HG02852 (cell line): ENCODE measurements at regions not wholly inside any gene's neighbourhood (a gene's known extent, or its start where the extent isn't known, plus 50 kb on each side); places are given as distances from the start of the nearest gene placed in this dataset.
"Not testable (repeated sequence)": the region's sequence is repeated elsewhere in the genome, so short reads cannot be mapped to it uniquely, and the experiment has no call there.

Experiments
- ATAC-seq: cut with Tn5 transposase; IDR thresholded peaks from one replicate; pipeline ENCODE4 v1.9.1; 2021; ENCODE audit warnings: mild to moderate bottlenecking, moderate library complexity; ENCODE audit not compliant: unreplicated experiment

DNA sequence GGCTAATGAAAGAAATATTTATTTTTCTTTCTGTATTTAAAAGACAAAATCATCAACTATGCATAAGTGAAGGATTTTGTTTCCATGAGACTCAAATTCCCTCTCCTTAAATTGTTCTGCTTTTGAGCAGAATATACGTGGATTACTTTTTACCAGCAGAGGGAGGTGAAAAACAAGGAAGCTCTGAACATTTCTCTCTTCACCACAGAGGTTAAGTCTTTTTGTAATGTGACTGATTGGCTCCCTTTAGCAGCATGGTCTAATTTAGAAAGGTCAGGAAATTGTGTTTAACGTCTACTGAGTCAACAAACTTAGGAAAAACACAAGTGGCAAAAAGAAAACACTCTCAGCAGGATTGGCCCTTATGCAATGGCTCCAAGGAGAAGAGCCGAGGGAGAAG, 55.1 kb upstream of the F9 start:
- ATAC-seq = no peak

DNA sequence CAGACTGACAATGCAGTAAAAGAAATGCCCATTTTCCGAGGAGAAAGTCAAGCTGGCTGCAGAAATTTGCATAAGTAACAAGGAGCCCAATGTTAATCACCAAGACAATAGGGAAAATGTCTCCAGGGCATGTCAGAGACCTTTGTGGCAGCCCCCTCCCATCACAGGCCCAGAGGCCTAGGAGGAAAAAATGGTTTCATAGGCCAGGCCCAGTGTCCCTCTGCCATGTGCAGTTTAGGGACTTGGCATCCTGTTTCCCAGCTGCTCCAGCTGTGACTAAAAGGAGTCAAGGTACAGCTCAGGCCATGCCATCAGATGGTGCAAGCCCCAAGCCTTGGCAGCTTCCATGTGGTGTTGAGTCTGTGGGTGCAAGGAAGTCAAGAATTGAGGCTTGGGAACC, 68.6 kb upstream of the F9 start:
- ATAC-seq = not testable (repeated sequence)

GRCh38 chrX:139454743-139455142, 75.8 kb upstream of the F9 start:
- no peak for ATAC-seq

DNA sequence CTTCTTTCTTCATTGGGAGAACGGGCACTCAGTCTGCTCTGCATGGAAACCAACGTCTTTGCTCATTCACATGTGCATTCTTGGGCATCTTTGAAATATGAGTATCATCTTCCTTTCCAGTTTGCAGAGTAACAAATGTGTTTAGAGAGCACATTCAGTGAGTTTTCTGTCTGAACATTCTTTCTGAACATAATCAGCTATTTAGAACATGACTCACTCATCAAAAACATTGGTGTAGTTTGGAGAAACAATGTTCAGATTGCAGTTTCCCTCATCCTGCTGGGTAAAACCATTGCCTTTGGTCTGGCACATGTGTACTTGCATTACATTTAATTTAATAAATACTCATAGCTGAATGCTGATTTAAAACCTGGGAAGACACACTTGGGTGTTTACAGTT, 81.5 kb upstream of the F9 start:
- no peak for ATAC-seq

DNA sequence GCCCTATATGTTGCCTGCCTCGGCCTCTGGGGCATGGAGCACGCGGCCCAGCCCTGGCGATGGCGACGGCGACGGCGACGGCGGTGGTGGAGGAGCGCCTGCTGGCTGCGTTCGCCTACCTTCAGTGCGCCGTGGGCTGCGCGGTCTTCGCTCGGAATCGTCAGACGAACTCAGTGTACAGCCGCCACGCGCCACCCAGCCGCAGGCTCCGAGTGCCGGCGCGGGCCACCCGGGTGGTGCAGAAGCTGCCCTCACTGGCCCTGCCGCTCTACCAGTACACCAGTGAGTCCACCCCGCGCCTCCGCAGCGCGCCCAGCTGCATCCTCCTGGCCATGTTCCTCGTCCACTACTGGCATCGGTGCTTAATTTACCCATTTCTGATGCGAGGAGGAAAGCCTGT, 83.7 kb upstream of the F9 start:
- ATAC-seq = no peak

- no peak for ATAC-seq
These were observed 100.6 kb upstream of the F9 start for GRCh38 chrX:139429913-139430312.

DNA sequence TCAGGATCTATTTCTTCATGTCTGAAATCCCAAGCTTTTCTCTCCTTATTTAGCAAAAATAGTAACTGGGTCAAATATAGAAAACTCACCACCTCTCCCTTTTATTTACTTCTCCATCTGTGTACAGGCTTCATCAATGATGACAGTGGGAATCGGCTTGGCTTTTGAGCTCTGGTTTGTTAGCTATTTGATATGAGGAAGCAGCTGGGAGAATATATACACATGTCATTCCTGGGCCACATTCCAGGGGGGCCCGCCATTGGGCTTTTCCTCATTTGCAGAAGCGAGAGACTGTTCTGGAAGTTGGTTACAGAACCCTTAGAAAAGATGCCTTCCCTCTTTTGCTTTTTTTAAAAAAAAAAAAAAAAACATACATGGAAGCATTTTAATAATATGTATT, 107.4 kb upstream of the F9 start:
- no peak for ATAC-seq

GRCh38 chrX:139398258-139398657, 132.3 kb upstream of the F9 start:
- not testable (repeated sequence) for ATAC-seq

DNA sequence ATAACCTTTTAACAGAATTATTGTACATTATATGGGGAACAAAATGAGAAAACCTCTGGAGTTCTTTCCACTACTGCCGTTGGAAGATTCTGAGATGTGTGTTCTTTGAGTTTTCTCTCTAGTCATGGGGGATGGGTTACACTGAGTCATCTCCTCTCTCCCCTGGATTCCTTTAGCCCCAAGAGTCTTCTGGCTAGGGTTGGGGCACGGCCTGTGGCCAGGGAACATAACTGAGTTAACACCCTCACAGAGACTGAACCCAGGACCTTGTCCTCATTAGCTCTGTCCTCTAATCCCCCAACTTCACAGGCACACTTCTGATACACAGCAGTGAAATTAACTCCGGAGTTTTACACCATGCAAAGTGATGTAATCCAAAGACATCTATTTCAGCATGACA, 142.3 kb upstream of the F9 start:
- ATAC-seq = no peak

GRCh38 chrX:139382529-139382928, 148.0 kb upstream of the F9 start:
- no peak for ATAC-seq

DNA sequence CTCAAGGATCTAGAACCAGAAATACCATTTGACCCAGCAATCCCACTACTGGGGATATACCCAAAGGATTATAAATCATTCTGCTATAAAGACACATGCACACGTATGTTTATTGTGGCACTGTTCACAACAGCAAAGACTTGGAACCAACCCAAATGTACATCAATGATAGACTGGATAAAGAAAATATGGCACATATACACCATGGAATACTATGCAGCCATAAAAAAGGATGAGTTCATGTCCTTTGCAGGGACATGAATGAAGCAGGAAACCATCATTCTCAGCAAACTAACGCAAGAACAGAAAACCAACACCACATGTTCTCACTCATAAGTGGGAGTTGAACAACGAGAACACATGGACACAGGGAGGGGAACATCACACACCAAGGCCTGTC, 154.0 kb upstream of the F9 start:
- not testable (repeated sequence) for ATAC-seq

DNA sequence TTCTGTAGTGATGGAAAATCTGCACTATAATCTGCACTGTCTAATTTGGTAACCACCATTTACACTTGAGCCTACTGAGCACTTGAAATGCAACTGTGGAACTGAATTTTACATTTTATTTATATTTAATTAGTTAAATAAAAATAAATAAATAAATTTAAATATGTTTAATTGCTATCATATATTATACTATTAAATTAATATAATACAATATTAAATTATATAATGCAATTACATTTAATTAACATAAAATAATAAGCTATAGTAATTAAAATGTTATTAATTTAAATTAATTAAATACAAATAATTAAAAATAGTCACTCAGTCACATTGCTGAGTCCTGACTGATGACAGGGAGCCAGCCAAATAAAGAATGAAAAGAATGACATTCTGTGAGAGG, 170.2 kb upstream of the F9 start:
- no peak for ATAC-seq

GRCh38 chrX:139342594-139342991, 187.9 kb upstream of the F9 start:
- ATAC-seq = not testable (repeated sequence)

GRCh38 chrX:139341855-139342593, 188.5 kb upstream of the F9 start:
- ATAC-seq = not testable (repeated sequence)

DNA sequence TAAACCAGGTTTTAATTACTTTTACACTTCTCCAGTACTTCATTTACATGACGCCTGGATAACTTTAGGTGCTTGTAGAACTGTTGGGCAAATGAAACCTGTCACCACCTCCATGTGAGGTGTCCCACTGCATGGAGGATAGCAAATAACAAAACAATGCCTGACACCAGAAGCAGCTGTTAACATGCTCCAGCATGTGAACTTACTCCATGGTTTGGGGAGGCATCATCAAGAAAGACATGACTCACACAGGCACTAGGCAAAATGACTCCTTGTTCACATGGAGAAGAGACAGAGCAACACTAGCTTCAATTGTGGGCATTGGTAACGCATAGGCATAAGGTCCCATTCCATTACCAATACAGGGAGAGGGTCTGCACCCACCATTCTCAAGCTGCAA, 198.1 kb upstream of the F9 start:
- no peak for ATAC-seq

GRCh38 chrX:139327355-139327754, 203.2 kb upstream of the F9 start:
- no peak for ATAC-seq

DNA sequence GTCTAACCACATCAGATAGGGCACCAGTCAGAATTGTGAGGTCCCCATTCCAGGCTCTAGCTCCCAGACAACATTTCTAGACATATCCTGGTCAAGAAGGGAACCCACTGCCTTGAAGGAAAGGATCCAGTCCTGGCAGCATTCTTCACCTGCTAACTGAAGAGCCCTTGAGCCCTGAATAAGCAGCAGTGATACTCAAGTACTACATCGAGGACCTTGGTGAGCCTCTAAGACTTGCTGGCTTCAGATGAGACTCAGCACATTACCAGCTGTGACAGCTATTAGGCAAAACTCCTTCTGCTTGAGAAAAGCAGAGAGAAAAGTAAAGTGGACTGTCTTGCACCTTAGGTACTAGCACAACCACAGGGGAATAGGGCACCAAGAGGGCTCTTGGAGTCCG, 205.8 kb upstream of the F9 start:
- no peak for ATAC-seq

DNA sequence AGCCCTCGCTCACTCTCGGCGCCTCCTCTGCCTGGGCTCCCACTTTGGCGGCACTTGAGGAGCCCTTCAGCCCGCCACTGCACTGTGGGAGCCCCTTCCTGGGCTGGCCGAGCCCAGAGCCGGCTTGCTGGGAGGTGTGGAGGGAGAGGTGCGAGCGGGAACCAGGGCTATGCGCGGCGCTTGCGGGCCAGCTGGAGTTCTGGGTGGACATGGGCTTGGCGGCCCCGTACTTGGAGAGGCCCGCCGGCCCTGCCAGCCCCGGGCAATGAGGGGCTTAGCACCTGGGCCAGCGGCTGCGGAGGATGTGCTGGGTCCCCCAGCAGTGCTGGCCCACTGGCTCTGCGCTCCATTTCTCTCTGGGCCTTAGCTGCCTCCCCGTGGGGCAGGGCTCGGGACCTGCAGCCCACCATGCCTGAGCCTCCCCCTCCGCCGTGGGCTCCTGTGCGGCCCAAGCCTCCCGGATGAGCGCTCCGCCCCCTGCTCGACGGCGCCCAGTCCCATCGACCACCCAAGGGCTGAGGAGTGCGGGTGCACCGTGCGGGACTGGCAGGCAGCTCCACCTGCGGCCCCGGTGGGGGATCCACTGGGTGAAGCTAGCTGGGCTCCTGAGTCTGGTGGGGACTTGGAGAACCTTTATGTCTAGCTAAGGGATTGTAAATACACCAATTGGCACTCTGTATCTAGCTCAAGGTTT, 209.7 kb upstream of the F9 start:
- not testable (repeated sequence) for ATAC-seq

DNA sequence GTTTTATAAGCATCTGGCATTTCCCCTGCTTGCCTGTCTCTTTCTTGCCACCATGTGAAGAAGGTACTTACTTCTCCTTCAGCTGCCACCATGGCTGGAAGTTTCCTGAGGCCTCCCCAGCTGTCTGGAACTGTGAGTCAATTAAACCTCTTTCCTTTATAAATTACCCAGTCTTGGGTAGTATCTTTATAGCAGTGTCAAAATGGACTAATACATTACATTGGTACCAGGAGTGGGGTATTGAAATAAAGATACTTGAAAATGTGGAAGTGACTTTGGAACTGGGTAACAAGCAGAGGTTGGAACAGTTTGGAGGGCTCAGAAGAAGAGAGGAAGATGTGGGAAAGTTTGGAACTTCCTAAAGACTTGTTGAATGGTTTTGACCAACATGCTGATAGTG, 223.9 kb upstream of the F9 start:
- not testable (repeated sequence) for ATAC-seq

DNA sequence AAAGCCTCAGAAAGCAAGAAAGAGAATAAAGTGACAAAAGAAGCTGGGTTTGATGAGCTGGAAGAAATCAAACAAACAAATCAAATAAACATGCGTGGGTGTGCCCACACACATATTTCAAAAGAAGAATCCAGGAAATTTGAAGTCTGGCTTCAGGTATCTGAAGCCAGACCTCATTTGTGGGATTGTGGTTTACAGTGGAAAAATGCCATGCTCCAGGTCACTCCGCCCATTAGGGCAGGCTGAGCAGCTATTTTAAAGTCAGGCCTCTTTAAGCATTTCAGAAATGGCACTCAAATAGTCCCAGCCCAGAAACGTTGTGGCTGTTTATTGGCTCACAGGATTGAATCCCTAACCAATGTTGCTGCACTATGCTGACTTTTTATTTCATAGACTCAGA, 226.1 kb upstream of the F9 start:
- no peak for ATAC-seq

- ATAC-seq = no peak
These were observed 231.2 kb upstream of the F9 start for GRCh38 chrX:139299309-139299708.

DNA sequence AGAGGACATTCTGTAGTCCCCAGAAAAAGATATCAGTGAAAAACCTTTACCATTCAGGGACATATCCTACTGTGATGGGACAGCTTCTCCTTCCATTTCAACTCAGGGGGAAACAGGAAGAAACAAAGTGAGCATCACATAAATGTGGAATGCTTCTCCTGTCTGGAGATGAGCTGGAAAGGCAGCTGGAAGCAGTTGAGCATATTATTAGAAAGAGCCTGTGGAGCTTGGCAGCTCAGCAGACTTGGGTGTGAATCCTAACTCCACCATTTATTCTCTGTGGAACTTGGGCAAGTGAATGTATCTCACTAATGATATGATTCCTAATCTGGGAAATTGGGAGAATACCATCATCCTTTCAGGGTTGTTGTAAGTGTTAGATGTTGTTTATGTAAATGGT, 232.1 kb upstream of the F9 start:
- ATAC-seq = no peak

DNA sequence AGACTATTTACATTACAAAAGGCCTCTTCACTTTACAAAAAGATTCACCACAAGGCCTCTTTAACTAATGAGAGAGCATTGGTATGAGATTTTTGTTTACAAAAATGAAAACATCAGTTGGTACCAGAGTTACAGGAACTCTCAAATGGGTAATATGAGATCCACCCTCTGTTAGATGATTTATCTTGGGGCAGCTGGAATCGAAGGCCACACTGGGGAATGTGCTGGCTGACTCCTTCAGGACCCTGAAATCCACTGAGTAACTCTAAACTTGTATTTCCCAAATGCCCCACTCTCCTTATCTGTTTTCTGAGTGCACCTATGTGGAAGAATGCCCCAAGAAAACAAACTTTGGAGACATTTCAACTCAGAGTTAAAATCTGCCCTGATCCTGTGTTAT, 232.9 kb upstream of the F9 start:
- no peak for ATAC-seq
